SK-N-SH treated with all-trans-retinoic acid at 6 μM for 48 hours (cell line): ENCODE measurements at regions not wholly inside any gene's neighbourhood (a gene's known extent, or its start where the extent isn't known, plus 50 kb on each side); places are given as distances from the start of the nearest gene placed in this dataset.

ENCODE experiments used
- ARNTL ChIP-seq: fragments of 450-650 bp; formaldehyde crosslinking; IDR thresholded peaks from 2 replicates; pipeline ENCODE4 v1.5.0; 2020; ENCODE audit warnings: low read depth, mild to moderate bottlenecking, moderate library complexity, borderline replicate concordance
- BACH2 ChIP-seq: fragments of 250-450 bp; sonication (Bioruptor Pico); IDR thresholded peaks from 2 replicates; pipeline ENCODE4 v1.9.0; 2021; ENCODE audit warnings: mild to moderate bottlenecking, borderline replicate concordance
- ESRRG ChIP-seq: fragments of 250-450 bp; sonication (Bioruptor Pico); IDR thresholded peaks from 2 replicates; pipeline ENCODE4 v1.6.1; 2021; ENCODE audit warnings: mild to moderate bottlenecking
- GLIS3 ChIP-seq: fragments of 250-450 bp; sonication (Bioruptor Pico); IDR thresholded peaks from 2 replicates; pipeline ENCODE4 v1.5.0; 2020; ENCODE audit warnings: mild to moderate bottlenecking, moderate library complexity
- ISL1 ChIP-seq: fragments of 250-450 bp; sonication (Bioruptor Pico); IDR thresholded peaks from 2 replicates; pipeline ENCODE4 v2.1.2; 2022; ENCODE audit warnings: mild to moderate bottlenecking, moderate library complexity
- OSR1 ChIP-seq: fragments of 250-450 bp; sonication (Bioruptor Pico); IDR thresholded peaks from 2 replicates; pipeline ENCODE4 v1.8.0; 2022; ENCODE audit warnings: moderate library complexity, mild to moderate bottlenecking, inconsistent platforms
- TCF4 ChIP-seq: fragments of 250-450 bp; sonication (Bioruptor Pico); IDR thresholded peaks from 2 replicates; pipeline ENCODE4 v1.8.0; 2021; ENCODE audit warnings: mild to moderate bottlenecking, moderate library complexity, borderline replicate concordance
- TOX ChIP-seq: fragments of 250-450 bp; sonication (Bioruptor Pico); IDR thresholded peaks from 2 replicates; pipeline ENCODE4 v1.8.0; 2021; ENCODE audit warnings: mild to moderate bottlenecking, moderate library complexity, borderline replicate concordance
- ZC3H10 ChIP-seq: fragments of 250-450 bp; sonication (Bioruptor Pico); IDR thresholded peaks from 2 replicates; pipeline ENCODE4 v1.5.1; 2021; ENCODE audit warnings: mild to moderate bottlenecking, moderate library complexity
- ZFP3 ChIP-seq: fragments of 250-450 bp; sonication (Bioruptor Pico); IDR thresholded peaks from 2 replicates; pipeline ENCODE4 v1.5.0; 2020; ENCODE audit warnings: mild to moderate bottlenecking, moderate library complexity
- ZFP30 ChIP-seq: fragments of 450-650 bp; formaldehyde crosslinking; IDR thresholded peaks from 2 replicates; pipeline ENCODE4 v1.5.0; 2022; ENCODE audit warnings: mild to moderate bottlenecking, moderate library complexity
- TF ChIP-seq, protein P1 (sequence below): fragments of 250-450 bp; sonication (Bioruptor Pico); IDR thresholded peaks from 2 replicates; pipeline ENCODE4 v1.8.0; 2020; ENCODE audit warnings: mild to moderate bottlenecking, moderate library complexity, borderline replicate concordance
- TF ChIP-seq, protein P2 (sequence below): fragments of 250-450 bp; sonication (Bioruptor Pico); IDR thresholded peaks from 2 replicates; pipeline ENCODE4 v1.8.0; 2021; ENCODE audit warnings: low read depth, mild to moderate bottlenecking, moderate library complexity, borderline replicate concordance

DNA sequence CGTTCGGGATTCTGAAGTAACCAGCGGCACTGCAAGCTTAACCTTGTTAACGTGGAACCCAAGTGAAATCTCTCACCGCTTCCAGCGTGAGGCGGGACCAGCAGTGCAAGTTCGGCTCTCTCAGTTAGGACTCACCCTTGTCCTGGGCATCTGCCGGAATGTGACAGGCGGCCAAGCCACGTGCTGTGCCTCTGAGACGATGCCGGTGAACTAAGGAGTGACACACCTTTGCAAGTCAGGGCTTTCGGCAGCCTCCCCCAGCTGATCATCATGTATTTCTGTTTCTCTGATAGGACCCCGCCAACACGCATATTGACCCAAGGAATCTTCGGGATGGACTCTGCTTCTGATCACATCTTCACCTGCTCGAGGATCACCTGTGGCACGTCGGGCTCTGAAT, 415.0 kb upstream of the IRX1 start:
- TF ChIP-seq GLIS3 (no peak), ISL1 (CRISPR knock-in tag) (no peak), ZC3H10 (CRISPR knock-in tag) (no peak), ESRRG (CRISPR knock-in tag) (no peak), BACH2 (CRISPR knock-in tag) (no peak), ZFP30 (no peak), ARNTL (CRISPR knock-in tag) (no peak), ZFP3 (CRISPR knock-in tag) (no peak), TOX (CRISPR knock-in tag) (no peak), TCF4 (CRISPR knock-in tag) (no peak), OSR1 (CRISPR knock-in tag) (no peak)
- TF ChIP-seq, protein P1, sequence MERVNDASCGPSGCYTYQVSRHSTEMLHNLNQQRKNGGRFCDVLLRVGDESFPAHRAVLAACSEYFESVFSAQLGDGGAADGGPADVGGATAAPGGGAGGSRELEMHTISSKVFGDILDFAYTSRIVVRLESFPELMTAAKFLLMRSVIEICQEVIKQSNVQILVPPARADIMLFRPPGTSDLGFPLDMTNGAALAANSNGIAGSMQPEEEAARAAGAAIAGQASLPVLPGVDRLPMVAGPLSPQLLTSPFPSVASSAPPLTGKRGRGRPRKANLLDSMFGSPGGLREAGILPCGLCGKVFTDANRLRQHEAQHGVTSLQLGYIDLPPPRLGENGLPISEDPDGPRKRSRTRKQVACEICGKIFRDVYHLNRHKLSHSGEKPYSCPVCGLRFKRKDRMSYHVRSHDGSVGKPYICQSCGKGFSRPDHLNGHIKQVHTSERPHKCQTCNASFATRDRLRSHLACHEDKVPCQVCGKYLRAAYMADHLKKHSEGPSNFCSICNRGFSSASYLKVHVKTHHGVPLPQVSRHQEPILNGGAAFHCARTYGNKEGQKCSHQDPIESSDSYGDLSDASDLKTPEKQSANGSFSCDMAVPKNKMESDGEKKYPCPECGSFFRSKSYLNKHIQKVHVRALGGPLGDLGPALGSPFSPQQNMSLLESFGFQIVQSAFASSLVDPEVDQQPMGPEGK (CRISPR knock-in tag) = no peak
- TF ChIP-seq, protein P2, sequence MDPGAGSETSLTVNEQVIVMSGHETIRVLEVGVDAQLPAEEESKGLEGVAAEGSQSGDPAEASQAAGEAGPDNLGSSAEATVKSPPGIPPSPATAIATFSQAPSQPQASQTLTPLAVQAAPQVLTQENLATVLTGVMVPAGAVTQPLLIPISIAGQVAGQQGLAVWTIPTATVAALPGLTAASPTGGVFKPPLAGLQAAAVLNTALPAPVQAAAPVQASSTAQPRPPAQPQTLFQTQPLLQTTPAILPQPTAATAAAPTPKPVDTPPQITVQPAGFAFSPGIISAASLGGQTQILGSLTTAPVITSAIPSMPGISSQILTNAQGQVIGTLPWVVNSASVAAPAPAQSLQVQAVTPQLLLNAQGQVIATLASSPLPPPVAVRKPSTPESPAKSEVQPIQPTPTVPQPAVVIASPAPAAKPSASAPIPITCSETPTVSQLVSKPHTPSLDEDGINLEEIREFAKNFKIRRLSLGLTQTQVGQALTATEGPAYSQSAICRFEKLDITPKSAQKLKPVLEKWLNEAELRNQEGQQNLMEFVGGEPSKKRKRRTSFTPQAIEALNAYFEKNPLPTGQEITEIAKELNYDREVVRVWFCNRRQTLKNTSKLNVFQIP (CRISPR knock-in tag) = no peak
